Stimulated activated CD8-positive, alpha-beta memory T cell treated with anti-CD3 and anti-CD28 coated beads, Interleukin-7, amount 100 ng/mL, for 1 hour (primary cell): ENCODE measurements at regions not wholly inside any gene's neighbourhood (a gene's known extent, or its start where the extent isn't known, plus 50 kb on each side); places are given as distances from the start of the nearest gene placed in this dataset.
"Not testable (repeated sequence)": the region's sequence is repeated elsewhere in the genome, so short reads cannot be mapped to it uniquely, and the experiment has no call there.

Source experiments
- DNase-seq, 2 donors: peaks; one replicate each; pipeline ENCODE4 v3.0.0-alpha.2; 2020; ENCODE audit warnings: low read depth in 2 of 2

- DNase-seq: no peak
Measured at GRCh38 chr6:155770856-155771255, 315.2 kb upstream of the NOX3 start.

GRCh38 chr6:155770313-155770712 lies 314.7 kb upstream of the NOX3 start:
- no peak for DNase-seq

- DNase-seq: no peak
Measured at GRCh38 chr6:155765275-155766194, 309.9 kb upstream of the NOX3 start.

GRCh38 chr6:155762649-155763048 lies 307.0 kb upstream of the NOX3 start:
- no peak for DNase-seq

- DNase-seq: no peak
Measured at GRCh38 chr6:155755452-155755851, 299.8 kb upstream of the NOX3 start.

GRCh38 chr6:155748778-155749177 lies 293.1 kb upstream of the NOX3 start:
- DNase-seq: not testable (repeated sequence)

- no peak for DNase-seq
Measured at GRCh38 chr6:155747491-155747890, 291.9 kb upstream of the NOX3 start.

GRCh38 chr6:155740781-155741399 lies 285.3 kb upstream of the NOX3 start:
- DNase-seq: no peak

- no peak for DNase-seq
Measured at GRCh38 chr6:155738602-155739105, 283.0 kb upstream of the NOX3 start.

- DNase-seq: no peak
Measured at GRCh38 chr6:155717374-155717773, 261.7 kb upstream of the NOX3 start.

GRCh38 chr6:155710704-155711103 lies 255.1 kb upstream of the NOX3 start:
- DNase-seq: no peak

GRCh38 chr6:155709262-155709661 lies 253.6 kb upstream of the NOX3 start:
- DNase-seq: no peak

- no peak for DNase-seq
Measured at GRCh38 chr6:155708100-155708499, 252.5 kb upstream of the NOX3 start.

GRCh38 chr6:155706806-155707205 lies 251.2 kb upstream of the NOX3 start:
- no peak for DNase-seq

- no peak for DNase-seq
Measured at GRCh38 chr6:155706341-155706740, 250.7 kb upstream of the NOX3 start.

GRCh38 chr6:155701342-155701741 lies 245.7 kb upstream of the NOX3 start:
- no peak for DNase-seq

- no peak for DNase-seq
Measured at GRCh38 chr6:155695495-155695894, 239.9 kb upstream of the NOX3 start.

GRCh38 chr6:155694419-155694790 lies 238.8 kb upstream of the NOX3 start:
- no peak for DNase-seq

- DNase-seq: no peak
Measured at GRCh38 chr6:155693573-155694418, 238.2 kb upstream of the NOX3 start.

- no peak for DNase-seq
Measured at GRCh38 chr6:155690820-155691219, 235.2 kb upstream of the NOX3 start.

- DNase-seq: no peak
Measured at GRCh38 chr6:155687645-155688044, 232.0 kb upstream of the NOX3 start.
